Keratinocyte (primary cell): ENCODE measurements at regions not wholly inside any gene's neighbourhood (a gene's known extent, or its start where the extent isn't known, plus 50 kb on each side); places are given as distances from the start of the nearest gene placed in this dataset.

ENCODE experiments used
- CTCF ChIP-seq, 3 experiments: IDR thresholded peaks in 1 of 3; conservative IDR thresholded peaks in 1 of 3; optimal IDR thresholded peaks in 1 of 3; 2 replicates in 2 of 3; 3 replicates in 1 of 3; pipeline versions ENCODE3 to v1.5.1; 2011; ENCODE audit warnings: low read length in 3 of 3, mild to moderate bottlenecking in 3 of 3, moderate library complexity in 2 of 3, control low read depth in 1 of 3, inconsistent platforms in 1 of 3; ENCODE audit not compliant: insufficient read depth in 2 of 3; ENCODE audit errors: extremely low read depth in 1 of 3
- EZH2 ChIP-seq: IDR thresholded peaks from one replicate; pipeline ENCODE4 v1.6.1; 2012; ENCODE audit warnings: inconsistent platforms, mild to moderate bottlenecking, low read length, moderate library complexity

DNA sequence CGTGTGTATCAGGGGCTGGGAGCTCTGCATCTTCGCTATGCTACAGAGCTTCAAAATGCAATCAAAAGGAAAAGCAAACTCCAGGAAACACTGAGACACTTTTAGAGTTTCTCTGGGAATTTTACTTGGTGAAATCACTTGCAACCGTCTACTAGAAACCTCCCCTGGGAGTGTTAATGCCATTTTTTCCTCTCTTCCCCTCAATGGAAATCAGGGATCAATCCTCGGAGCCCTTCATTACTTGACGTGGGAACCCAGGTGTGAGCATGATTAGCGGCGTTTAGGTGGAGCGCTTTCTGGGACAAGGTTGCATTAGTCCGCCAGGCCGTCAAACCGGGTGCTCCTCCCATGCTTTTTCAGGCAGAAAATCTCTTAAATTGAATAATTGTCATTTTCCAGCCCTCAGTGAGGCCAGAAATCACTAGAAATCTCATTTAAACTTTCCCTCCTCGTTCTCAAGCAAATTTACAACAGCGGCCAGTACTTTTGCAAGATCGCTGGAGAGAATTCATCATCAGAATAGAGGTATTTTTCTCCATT lies 191.3 kb downstream of the IRX1 start:
- no peak for TF ChIP-seq CTCF (optimal IDR thresholded peaks at IDR 0.05 in 1 of 3, IDR thresholded peaks at IDR 0.05 in 1 of 3, conservative IDR thresholded peaks at IDR 0.05 in 1 of 3; ENCODE audit: extremely low read depth in 1 of 3, insufficient read depth in 2 of 3, low read length in 3 of 3)
- TF ChIP-seq EZH2 = no peak
